AG09309 (cell line): ENCODE measurements at regions not wholly inside any gene's neighbourhood (a gene's known extent, or its start where the extent isn't known, plus 50 kb on each side); places are given as distances from the start of the nearest gene placed in this dataset.

ENCODE experiments used
- DNase-seq: peaks from one replicate; pipeline ENCODE4 v3.0.0-alpha.2; 2010; ENCODE audit warnings: low read depth
- H3K4me3 ChIP-seq: 2 replicates; pipeline ENCODE4 v1.5.1; 2011; ENCODE audit warnings: mild to moderate bottlenecking, low read depth, low read length, moderate library complexity; ENCODE audit not compliant: control insufficient read depth
- TF ChIP-seq, protein P1 (sequence below): IDR thresholded peaks from 2 replicates; pipeline ENCODE4 v1.5.1; 2011; ENCODE audit warnings: mild to moderate bottlenecking, low read depth, low read length, inconsistent platforms; ENCODE audit not compliant: insufficient read depth, control insufficient read depth; ENCODE audit errors: missing control alignments

GRCh38 chr2:102925003-102925402, 163.2 kb downstream of the TMEM182 start:
- TF ChIP-seq, protein P1, sequence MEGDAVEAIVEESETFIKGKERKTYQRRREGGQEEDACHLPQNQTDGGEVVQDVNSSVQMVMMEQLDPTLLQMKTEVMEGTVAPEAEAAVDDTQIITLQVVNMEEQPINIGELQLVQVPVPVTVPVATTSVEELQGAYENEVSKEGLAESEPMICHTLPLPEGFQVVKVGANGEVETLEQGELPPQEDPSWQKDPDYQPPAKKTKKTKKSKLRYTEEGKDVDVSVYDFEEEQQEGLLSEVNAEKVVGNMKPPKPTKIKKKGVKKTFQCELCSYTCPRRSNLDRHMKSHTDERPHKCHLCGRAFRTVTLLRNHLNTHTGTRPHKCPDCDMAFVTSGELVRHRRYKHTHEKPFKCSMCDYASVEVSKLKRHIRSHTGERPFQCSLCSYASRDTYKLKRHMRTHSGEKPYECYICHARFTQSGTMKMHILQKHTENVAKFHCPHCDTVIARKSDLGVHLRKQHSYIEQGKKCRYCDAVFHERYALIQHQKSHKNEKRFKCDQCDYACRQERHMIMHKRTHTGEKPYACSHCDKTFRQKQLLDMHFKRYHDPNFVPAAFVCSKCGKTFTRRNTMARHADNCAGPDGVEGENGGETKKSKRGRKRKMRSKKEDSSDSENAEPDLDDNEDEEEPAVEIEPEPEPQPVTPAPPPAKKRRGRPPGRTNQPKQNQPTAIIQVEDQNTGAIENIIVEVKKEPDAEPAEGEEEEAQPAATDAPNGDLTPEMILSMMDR = no peak
- no peak overlapping the region for H3K4me3 ChIP-seq
- no peak for DNase-seq

DNA sequence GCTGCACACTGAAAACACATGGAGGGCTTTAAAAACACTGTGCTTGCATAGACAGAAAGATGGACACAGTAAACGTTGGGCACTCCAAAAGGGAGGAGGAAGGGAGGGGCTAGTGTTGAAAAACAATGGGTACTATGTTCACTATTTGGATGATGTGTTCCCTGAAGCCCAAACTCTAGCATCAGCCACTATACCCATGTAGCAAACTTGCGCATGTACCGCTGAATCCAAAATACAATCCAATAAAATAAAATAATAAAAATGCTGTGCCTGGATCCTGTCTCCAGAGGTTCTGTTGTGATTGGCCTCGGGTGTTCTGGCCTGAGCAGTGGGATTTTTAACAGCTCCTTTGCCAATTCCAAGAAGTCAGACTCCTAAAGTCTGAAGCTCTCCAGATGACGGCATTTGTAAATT, 166.0 kb downstream of the TMEM182 start:
- DNase-seq = no peak
- TF ChIP-seq, protein P1 = no peak
- H3K4me3 ChIP-seq = no peak overlapping the region

DNA sequence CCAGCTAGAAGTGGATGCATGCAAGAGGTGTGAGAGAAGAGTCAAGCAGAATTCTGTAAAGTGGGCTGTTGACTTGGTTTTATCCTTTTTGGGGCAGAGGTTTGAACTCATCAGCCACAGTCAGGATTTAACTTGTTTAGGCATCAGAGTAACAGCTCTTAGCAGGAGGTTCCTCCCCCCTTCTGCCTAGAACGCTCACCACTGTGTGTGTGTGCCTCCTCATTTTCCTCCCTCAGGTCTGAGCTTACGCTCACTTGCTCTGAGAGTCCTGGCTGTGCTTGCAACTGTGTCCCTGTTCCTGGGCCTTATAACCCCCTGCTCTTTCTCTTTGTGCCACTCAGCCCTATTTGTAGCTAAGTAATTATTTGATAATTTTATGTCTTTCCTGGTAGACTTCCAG, 167.9 kb downstream of the TMEM182 start:
- H3K4me3 ChIP-seq = no peak overlapping the region
- no peak for DNase-seq
- TF ChIP-seq, protein P1 = no peak

DNA sequence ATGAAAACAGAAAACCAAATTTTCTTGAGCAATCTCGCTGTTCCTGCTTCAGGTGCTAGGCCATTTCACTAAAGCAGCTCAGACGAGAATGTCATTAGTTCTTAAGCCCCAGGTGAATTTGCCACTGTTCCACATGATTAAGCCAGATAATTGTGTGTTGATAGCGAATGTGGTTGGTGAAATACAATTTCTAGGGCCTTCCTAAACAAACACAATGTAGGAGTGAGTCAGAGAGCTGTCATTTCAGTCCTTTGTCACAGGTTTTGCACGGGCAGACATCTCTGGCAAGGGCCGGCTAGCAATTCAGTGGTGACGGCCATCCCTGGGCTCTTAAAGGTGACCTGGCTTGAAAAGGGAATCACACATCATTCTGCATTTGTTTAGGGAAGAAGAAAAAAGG, 170.7 kb downstream of the TMEM182 start:
- no peak overlapping the region for H3K4me3 ChIP-seq
- DNase-seq = no peak
- TF ChIP-seq, protein P1 = no peak

DNA sequence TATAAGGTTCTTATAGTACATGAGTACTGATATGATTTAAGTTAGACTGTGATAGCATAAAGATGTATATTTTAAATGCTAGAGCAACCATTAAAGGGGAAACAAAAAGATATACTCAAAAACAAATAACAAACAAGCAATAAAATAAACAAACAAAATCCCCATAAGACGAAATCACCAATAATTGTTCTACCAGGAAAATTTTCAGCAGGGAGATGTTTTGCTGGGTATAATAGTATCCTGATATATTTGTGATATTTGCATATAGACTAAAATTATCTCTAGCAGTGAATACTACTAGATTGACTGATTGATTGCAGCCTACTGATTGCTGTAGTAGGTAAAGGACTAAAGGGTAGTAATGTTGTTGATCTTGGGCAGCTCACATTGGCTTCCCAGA, 177.4 kb downstream of the TMEM182 start:
- TF ChIP-seq, protein P1 = no peak
- H3K4me3 ChIP-seq = no peak overlapping the region
- DNase-seq = no peak

GRCh38 chr2:102940684-102941083, 178.9 kb downstream of the TMEM182 start:
- DNase-seq = no peak
- TF ChIP-seq, protein P1 = no peak

DNA sequence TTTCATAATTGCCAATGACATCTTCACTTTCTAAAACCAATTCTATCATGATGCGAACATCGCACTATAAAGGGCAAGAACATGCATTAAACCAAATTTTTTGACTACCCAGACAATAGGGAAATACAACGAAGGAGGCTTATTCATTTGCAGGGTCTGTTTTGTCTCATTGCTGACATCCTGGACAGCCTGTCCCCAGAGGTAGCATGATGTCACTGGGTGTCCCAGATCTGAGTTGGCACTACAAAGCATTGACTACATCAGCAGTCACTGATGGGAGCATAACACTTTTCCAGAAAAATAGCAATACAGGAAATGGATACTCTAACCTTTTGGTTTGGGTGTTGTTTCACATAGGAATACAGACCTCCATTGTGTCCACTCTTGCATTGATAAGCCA, 180.3 kb downstream of the TMEM182 start:
- TF ChIP-seq, protein P1 = no peak
- no peak for DNase-seq
- no peak overlapping the region for H3K4me3 ChIP-seq

More at GRCh38 chr2:102940684-102941083, 178.9 kb downstream of the TMEM182 start:
- no peak overlapping the region for H3K4me3 ChIP-seq
